IPS-18c (cell line): ENCODE measurements at regions not wholly inside any gene's neighbourhood (a gene's known extent, or its start where the extent isn't known, plus 50 kb on each side); places are given as distances from the start of the nearest gene placed in this dataset.

Experiments used
- H3K4me3 ChIP-seq: 2 replicates; pipeline ENCODE4 v1.7.0; 2013; ENCODE audit warnings: low read depth, mild to moderate bottlenecking, low read length, moderate library complexity; ENCODE audit not compliant: insufficient read depth
- H3K9me3 ChIP-seq: one replicate; pipeline ENCODE4 v1.6.1; 2013; ENCODE audit warnings: mild to moderate bottlenecking, low read length, moderate library complexity; ENCODE audit not compliant: control insufficient read depth, insufficient read depth

DNA sequence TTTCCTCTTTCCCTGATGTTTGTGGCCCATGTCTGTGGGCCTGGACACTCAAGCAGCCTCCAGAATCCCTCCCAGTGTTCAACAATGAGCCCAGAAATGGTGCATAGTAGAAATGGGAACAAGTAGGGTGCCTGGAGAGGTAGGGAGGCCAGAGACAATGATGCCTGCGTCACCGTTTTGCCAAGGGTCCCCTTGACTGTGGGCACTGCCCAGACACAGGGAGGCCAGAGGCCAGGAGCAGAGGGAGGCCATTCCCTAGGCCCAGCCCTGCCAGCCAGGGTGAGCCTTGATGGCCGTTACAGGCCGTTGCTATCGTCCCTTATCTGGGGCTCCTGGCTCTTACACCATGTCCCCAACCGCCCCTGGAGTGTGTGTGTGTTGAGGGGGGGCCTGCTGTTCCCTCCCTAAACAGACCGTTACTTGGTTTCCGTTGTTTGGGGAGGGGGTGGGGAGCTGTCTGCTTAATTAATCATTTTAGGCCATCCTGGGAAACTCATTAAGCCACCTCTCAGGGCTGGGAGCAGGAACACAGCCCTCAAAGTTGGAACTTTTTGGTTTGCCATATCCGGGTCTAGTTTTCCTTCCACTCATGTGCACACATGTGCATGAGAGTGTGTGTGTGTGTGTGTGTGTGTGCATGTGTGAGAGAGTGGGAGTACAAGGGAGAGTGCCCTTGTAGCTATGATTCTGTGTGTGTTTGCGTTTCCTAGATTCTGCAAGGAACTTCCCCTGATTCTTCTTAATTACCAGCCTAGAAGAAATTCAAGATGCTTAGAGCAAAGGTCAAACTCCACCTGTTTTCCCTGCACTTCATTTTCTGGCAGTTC, 135.2 kb upstream of the HAAO start:
- H3K9me3 ChIP-seq = peaks cover 2% of the 10 kb centered on the region
- H3K4me3 ChIP-seq = no peak overlapping the region

DNA sequence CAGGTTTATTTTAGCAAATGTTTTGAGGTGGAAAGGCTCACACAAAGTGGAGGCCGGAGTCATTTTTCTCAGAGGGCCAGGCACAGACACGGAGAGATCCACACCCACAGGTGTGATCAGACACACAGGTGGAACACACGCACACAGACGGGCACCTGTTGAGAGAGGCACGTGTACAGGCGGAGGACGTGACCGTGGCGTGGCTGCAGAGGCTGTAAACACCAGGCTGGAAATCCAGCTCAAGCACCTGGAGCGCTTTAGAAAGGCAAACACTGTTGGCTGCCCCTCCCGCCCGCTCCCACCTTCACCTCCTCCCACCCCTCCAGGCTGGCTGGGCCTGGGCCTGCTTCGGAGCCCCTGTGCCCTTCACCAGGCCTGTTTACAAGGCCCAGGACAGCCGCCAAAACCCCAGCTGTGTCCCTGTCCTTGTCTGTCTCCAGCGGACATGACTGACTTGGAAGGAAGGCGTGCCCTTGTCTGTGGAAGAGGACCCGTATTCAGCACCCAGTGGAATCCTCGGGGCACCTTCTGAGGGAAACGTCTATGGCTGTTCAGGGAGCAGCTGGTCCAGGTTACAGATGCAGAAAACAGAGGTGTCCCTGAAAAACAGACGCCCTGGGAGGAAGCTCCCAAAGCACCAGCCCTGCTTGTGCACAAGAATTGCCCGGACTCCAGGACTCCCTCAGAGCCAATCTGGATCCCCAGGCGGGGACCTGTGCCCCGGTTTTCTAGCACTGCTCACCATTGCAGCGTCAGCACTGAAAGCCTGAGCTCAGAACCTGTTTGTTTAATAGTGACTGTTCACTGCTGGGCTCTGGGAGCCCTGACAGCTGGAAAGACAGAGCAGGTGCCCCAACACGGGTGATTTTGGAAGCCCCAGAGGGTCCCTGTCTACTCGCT, 134.3 kb upstream of the HAAO start:
- no peak overlapping the region for H3K4me3 ChIP-seq
- H3K9me3 ChIP-seq = peaks cover 2% of the 10 kb centered on the region

DNA sequence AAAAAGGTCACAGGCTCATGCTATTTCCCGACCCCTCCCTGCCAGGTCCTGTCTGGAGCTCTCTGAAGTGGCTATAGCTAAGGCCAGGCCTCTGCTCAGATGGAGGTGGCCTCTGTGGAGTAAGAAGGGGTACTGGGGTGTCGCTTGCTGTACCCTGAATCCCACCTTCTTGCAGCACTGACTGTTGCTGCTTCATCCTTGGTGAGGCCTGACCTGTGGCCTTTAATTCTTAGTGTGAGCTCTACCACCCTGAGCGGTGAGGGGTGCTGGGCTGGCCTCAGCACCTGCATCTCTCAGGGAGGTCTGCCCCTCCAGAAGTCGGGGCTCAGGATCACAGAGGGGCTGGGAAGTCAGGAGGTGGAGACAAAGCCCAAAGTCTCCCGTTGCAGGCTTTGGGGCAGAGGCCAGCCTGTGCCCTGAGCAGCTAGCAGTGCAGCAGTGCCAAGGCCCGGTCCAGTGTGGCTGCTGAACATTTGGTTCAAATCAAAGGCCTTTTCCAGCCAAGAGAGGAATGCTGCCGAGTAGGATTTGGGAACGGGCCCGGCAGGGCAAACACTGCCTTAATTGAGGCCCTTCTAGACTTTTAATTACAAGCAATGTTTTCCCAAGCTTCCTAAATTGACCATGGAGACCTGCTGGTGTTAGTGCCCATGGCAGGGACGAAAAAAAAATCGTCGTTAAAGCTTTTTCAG, 133.5 kb upstream of the HAAO start:
- peaks cover 2% of the 10 kb centered on the region for H3K9me3 ChIP-seq
- no peak overlapping the region for H3K4me3 ChIP-seq

DNA sequence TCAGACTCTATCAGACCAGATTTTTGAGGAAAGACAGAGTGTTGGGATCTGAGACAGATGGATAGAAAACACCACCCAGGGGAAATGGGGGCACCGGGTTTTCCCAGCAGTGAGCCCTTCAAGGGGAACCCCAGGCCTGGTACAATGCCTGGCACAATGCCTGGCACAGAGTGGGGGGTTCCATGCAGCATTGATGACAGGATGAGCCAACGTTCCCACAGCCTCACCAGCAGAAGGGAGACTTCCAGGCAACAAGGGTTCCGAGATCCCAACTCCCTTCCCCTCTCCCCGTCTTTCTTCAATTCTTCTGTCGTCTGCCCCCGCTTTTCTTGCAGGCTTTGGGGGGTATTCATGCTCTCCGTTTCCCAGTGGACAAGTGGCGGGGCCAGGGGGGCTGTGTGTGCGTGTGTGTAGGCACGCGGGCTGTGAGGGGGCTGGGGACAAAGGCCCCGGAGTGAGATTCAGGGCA, 132.1 kb upstream of the HAAO start:
- Histone ChIP-seq H3K9me3 (peaks cover 2% of the 10 kb centered on the region), H3K4me3 (no peak overlapping the region)

DNA sequence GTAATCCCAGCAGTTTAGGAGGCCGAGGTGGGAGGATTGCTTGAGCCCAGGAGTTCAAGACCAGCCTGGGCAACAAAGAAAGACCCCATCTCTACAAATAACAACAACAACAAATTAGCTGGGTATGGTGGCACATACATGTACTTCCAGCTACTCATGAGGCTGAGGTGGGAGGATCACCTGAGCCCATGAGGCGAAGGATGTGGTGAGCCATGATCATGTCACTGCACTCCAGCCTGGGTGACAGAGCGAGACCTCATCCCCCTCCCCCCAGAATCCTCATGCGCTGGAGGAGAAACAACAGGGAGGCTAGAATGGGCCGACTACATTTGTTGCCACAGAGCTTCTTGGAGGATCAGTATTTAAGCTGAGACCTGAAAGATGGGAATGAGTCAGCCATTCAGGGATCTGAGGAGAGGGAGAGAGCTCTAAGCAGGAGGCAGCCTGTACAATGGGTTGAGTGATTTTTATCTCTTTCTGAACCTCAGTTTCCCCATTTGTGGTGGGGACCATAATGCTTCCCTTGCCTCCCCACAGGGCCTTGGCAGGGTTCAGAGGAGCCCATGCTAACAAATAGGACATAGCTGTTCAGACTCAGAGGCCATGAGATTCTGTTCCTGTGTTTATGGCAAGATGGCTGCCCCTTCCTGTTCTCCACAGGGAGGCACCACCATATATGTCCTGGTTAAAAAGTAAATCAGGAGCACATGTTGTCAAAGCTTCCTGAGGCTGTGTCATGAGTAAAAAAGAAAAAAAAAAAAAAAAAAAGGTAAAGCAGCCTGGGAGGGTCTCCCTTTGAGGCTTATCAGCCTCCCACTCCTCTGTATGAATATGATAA, 131.4 kb upstream of the HAAO start:
- Histone ChIP-seq H3K9me3 (peaks cover 2% of the 10 kb centered on the region), H3K4me3 (no peak overlapping the region)

DNA sequence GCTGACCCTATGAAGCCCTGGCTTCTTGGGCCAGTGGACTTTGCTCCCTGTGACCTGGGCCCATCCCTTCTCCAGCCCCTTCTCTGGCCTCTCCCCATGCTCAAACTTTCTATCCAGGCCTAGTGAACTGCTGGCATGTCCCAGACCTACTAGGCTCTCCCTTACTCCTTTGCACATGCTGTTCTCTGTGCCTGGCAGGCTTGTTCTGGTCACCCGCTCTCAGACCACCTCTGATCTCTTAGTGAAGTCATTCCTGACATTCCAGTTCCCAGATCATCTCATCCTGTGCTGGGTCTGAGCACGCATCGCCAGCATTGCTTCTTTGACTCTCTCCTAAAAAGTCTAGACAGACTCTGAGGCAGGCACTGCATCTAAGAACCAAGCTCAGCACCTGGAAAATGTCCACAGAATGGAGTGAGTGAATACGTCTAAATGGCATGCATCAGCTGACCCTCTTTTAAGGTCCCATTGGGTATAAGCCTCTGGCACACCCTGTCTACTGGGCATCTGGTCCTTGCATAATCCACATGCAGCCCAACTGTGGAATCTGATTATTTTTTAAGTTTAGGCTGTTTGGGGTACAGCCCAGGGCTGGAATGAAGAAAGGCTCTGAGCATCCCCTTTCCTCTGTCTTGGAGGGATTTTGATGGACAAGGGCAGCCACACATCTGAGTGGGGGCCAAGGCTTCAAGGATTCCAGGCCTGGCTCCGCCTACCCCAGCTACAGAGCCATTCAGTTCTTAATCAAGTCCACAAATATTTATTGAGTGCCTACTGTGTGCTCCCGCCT, 130.6 kb upstream of the HAAO start:
- H3K4me3 ChIP-seq = no peak overlapping the region
- H3K9me3 ChIP-seq = peaks cover 2% of the 10 kb centered on the region

DNA sequence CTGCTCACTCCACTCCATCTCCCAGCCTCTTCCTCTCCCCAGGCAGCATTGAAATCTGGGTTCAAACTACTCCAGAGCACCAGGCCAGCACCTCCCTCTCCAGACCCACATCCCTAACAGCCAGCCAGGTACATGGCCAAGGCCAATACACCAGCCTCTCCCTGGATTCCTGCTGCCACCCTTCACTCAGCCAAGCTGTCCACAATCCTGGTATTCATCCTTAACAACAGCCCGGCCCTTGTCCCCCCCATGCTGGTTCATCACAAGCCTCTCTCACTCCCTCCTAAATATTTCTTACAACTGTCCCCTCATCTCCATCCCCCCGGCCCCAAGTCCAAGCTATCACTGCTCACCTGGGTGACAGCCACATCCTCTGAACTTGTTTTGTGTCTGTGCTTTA, 129.9 kb upstream of the HAAO start:
- peaks cover 2% of the 10 kb centered on the region for H3K9me3 ChIP-seq
- H3K4me3 ChIP-seq = no peak overlapping the region

DNA sequence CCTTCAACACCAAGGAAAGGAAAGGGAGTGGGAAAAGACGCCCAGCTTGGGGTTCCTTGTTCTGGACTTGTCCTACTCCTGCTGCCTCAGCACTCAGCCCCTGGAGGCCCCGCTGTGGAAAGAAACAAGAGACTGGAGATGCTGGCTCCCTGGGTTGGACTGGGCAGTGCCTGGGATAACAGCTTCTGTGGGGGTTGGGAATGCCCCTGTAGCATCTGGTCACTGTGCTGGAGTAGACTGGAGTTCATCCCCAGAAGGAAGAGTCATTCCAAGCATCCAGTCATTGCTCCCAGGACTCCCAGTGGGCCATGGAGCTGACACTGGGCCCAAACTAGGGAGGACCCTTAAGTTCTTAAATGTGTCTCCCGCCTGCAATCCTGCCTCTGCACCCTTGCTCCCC, 129.3 kb upstream of the HAAO start:
- Histone ChIP-seq H3K9me3 (peaks cover 2% of the 10 kb centered on the region), H3K4me3 (no peak overlapping the region)

DNA sequence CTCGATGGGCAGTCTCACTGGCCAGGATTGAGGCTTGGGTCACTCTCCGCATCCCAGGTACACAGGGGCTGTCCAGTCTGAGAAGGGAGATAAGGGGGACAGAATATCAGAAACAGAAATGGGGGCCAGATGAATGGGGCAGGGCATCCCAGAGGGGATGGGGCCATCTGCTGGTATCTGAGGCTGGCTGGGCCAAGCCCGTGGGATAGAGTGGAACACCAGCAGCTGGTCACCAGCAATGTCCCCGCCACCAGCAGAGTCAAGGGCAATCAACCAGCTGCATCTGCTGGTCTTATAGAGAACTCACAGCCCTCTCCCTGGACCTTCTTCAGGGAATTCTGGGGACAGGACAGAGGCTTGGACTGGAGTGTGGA, 128.8 kb upstream of the HAAO start:
- Histone ChIP-seq H3K4me3 (no peak overlapping the region), H3K9me3 (peaks cover 2% of the 10 kb centered on the region)

DNA sequence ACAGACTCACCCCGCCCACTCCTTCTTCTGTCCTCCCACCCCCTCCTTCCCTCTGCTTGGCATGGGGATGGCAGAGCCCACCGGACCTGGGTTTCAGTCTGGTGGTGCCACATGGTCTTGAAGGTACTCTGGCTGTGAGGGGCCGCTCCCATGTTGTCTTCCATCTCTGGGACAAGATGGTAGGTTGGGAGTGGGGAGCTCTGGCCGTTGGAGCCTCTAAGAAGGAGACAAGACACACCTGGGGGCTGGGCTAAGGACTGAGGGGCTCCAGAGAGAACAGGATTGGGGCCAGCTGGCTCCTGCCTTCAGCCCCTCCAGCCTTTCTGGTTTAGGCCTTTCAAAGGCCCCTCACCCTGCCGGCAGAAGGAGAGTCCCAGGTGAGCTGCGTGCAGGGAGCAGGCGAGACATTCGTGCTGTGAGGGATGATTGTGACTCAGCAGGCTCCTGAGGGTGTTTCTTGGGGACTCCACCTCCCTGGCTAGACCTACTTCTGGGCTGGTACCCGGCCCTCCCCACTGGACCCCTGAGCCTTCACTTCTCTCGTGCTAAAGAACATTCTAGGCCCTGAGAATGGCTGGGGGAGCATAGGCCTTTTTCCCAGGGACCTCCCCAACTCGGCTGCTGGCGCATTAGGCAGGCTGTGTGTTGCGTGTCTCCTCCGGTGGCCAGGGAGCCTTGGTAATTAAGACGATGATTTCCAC, 128.2 kb upstream of the HAAO start:
- Histone ChIP-seq H3K4me3 (no peak overlapping the region), H3K9me3 (peaks cover 2% of the 10 kb centered on the region)

DNA sequence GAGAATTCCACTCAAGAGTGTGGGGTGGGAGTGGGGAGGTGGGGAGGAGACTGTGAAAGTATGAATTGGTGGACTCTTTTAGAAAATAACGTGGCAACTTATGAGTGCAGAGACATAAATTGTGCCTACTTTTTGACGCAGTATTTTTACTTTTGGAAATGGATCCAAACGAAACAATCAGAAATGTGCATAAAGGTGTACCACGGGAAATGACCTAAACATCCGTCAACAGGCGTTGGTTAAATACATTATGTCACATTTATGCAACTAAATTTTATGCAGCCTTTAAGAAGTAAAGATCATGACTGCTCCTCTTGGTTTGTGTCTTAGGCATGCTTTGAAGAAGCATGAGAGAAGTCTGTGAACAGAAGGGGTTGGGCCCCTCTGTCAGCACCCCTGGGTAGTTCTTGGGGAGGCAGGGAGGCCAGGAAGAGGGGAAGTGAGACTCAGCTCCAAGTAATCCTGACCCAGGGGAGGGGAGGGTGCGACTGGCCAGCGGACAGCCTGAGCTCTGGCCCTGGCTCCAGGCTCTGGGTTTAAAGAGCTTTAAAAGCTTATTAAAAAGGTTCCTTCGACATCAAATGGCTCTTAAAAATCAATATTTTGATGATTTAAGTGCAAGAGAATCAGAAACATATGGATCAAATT, 126.4 kb upstream of the HAAO start:
- peaks cover 2% of the 10 kb centered on the region for H3K9me3 ChIP-seq
- H3K4me3 ChIP-seq = no peak overlapping the region

DNA sequence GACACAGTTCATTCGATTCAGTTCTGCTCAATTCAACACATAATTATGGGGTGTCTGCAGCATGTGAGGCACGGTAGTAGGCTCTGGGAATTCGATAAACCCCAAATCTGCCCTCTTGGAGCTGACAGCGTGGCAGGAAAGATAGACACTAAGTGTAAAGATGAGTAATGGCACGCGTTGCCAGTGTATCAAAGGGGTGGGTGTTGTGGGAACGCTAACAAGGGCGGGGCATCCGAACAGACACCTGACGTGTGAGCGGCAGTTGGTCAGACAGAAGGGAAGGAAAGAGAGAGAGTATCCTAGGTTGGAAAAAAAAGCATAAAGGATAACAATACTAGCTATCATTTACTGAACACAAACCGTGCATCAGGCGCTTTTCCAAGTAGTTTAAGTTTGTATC, 125.7 kb upstream of the HAAO start:
- peaks cover under 1% of the 10 kb centered on the region for H3K9me3 ChIP-seq
- no peak overlapping the region for H3K4me3 ChIP-seq

DNA sequence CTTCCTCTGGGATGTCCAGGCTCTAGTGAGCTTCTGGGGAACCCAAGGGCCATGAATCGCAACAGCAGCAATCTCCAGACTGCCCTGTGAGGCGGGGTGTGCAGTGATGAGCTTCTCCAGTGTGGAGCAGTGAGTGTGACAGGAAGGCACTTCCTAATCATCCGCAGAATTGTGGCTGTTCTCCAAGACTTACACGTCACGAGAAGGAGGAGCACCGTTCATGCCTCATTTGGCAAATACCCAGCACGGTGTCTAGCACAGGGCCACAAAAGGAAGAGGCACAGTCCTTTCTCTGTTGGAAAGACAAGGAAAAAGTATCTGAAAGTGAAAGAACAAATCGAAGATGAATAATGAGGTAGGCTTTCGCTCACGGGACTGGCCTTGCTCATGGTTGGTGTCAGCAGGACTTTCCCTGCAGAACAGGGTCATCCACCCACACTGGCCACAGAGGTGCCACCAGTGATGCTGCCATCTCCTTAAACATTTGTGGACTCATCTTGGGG, 125.1 kb upstream of the HAAO start:
- H3K4me3 ChIP-seq = no peak overlapping the region
- no peaks in the 10 kb centered on the region for H3K9me3 ChIP-seq

DNA sequence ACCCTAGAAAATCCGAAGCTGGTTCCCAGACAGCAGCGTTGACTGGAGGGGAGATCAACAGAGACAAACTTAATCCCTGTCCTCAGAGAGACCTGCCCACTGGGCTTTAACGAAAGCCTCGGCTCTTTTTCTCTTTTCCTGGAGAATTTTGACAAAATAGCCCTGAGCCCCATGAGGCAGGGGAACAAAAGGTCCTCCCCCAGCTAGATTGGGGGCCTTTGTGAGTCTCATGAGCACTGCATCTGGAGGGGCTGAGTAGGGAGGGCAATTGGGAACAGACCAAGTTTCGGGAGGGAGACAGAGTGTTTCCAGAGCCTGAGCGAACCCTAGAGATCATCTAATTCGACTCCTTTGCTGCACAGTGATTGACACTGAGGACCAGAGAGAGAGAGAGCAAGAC, 123.9 kb upstream of the HAAO start:
- H3K9me3 ChIP-seq = no peaks in the 10 kb centered on the region
- H3K4me3 ChIP-seq = no peak overlapping the region

DNA sequence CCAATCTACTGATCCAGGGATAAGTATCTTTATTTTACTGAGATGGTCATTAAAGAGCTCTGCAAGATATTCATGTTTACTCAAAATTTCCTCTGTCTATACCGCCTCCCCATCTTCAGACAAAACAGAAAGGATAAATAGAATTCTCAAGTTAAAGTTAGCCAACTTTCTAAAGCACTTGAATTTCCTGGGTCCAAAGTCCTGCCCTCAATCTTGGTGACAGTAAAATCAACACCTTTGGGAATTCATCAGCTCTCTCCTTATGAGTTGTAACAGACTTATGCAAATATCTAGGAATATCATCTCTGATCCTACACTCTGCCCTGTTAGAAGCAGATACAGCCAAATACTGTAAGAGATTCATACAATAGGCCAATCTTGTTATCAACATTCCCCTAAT, 122.5 kb upstream of the HAAO start:
- Histone ChIP-seq H3K9me3 (no peaks in the 10 kb centered on the region), H3K4me3 (no peak overlapping the region)
